Endodermal cell (in vitro differentiated cells): ENCODE measurements at regions not wholly inside any gene's neighbourhood (a gene's known extent, or its start where the extent isn't known, plus 50 kb on each side); places are given as distances from the start of the nearest gene placed in this dataset.

Experiments used
- DNase-seq: peaks from one replicate; pipeline ENCODE4 v3.0.0-alpha.2; 2017
- H3K27ac ChIP-seq: 2 replicates; pipeline ENCODE4 v1.5.1; 2013; ENCODE audit warnings: mild to moderate bottlenecking, low read depth, low read length, moderate library complexity
- H3K27me3 ChIP-seq: 2 replicates; pipeline ENCODE4 v1.6.1; 2013; ENCODE audit warnings: mild to moderate bottlenecking, low read length, moderate library complexity; ENCODE audit not compliant: insufficient read depth, control insufficient read depth, poor library complexity, severe bottlenecking
- H3K36me3 ChIP-seq: 2 replicates; pipeline ENCODE4 v1.7.0; 2013; ENCODE audit warnings: mild to moderate bottlenecking, low read length, moderate library complexity; ENCODE audit not compliant: control insufficient read depth, insufficient read depth
- H3K4me1 ChIP-seq: one replicate; pipeline ENCODE4 v1.7.0; 2013; ENCODE audit warnings: low read length; ENCODE audit not compliant: control insufficient read depth, insufficient read depth
- H3K4me3 ChIP-seq: 2 replicates; pipeline ENCODE4 v1.5.1; 2013; ENCODE audit warnings: mild to moderate bottlenecking, low read length, moderate library complexity
- H3K9ac ChIP-seq: 2 replicates; pipeline ENCODE4 v1.6.1; 2013; ENCODE audit warnings: mild to moderate bottlenecking, low read length, moderate library complexity; ENCODE audit not compliant: poor library complexity, severe bottlenecking; ENCODE audit errors: extremely low read depth
- H3K9me3 ChIP-seq: 2 replicates; pipeline ENCODE4 v1.6.1; 2013; ENCODE audit warnings: mild to moderate bottlenecking, low read length, moderate library complexity; ENCODE audit not compliant: control insufficient read depth
- H3K27ac Mint-ChIP-seq: 2 replicates; pipeline ENCODE4 v1.8.0; 2020; ENCODE audit warnings: mixed read lengths
- H3K27me3 Mint-ChIP-seq: 2 replicates; pipeline ENCODE4 v1.8.0; 2021; ENCODE audit warnings: mild to moderate bottlenecking, mixed read lengths; ENCODE audit not compliant: insufficient read depth
- H3K36me3 Mint-ChIP-seq: 2 replicates; pipeline ENCODE4 v1.8.0; 2020; ENCODE audit warnings: low read depth, mixed read lengths
- H3K4me1 Mint-ChIP-seq: 2 replicates; pipeline ENCODE4 v1.8.0; 2020; ENCODE audit warnings: mixed read lengths
- H3K4me3 Mint-ChIP-seq: 2 replicates; pipeline ENCODE4 v1.8.0; 2020; ENCODE audit warnings: mild to moderate bottlenecking, moderate library complexity, mixed read lengths
- H3K9me3 Mint-ChIP-seq: 2 replicates; pipeline ENCODE4 v1.8.0; 2020; ENCODE audit warnings: mild to moderate bottlenecking, mixed read lengths
- CTCF ChIP-seq: fragments of 200-600 bp; sonication (generic); conservative IDR thresholded peaks from 2 replicates; pipeline ENCODE4 v1.5.0; 2021; ENCODE audit warnings: antibody characterized with exemption, mild to moderate bottlenecking
- WGBS, 2 experiments: methylation state at CpG; one replicate each; pipeline versions ENCODE4 v1.1.5 to v1.1.7; 2013; ENCODE audit warnings: missing lambda C conversion rate in 2 of 2, mixed read lengths in 1 of 2; ENCODE audit not compliant: insufficient coverage in 1 of 2, insufficient read length in 1 of 2; 5-methylcytosine and 5-hydroxymethylcytosine counted together

GRCh38 chrX:42673301-42673810 lies 104.6 kb downstream of the PPP1R2C start:
- no peaks in the 10 kb centered on the region for H3K4me1 ChIP-seq
- H3K9ac ChIP-seq = no peak overlapping the region
- no peaks in the 10 kb centered on the region for H3K36me3 ChIP-seq
- H3K27me3 ChIP-seq = no peaks in the 10 kb centered on the region
- H3K4me1 Mint-ChIP-seq = no peaks in the 10 kb centered on the region
- no peak overlapping the region for H3K27ac ChIP-seq
- peaks cover 11% of the 10 kb centered on the region for H3K9me3 ChIP-seq
- no peak overlapping the region for H3K4me3 Mint-ChIP-seq
- H3K27ac Mint-ChIP-seq = no peak overlapping the region
- no peak for TF ChIP-seq CTCF
- H3K4me3 ChIP-seq = no peak overlapping the region
- no peaks in the 10 kb centered on the region for H3K27me3 Mint-ChIP-seq
- peaks cover 37% of the 10 kb centered on the region for H3K9me3 Mint-ChIP-seq
- DNase-seq = no peak
- H3K36me3 Mint-ChIP-seq = no peaks in the 10 kb centered on the region

DNA sequence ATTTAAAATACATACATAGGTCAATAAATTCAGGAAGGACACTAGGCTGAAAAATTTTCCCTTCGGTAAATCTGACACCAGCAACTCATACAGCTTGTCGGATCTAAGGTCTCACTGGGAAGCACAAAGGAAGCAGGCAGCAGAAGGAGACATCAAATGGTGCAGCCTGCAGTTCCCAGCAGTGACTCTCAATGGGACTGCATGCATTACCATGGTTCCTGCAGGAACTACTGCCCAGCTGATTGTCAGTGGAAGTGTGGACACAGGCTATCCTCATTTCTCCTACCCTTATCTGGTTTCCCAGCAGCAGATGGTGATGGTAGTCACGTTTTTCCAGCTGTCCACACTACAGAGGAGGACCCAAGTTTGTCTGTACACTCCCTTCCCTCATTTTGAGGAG lies 113.3 kb downstream of the PPP1R2C start:
- H3K27me3 Mint-ChIP-seq = no peaks in the 10 kb centered on the region
- no peak for TF ChIP-seq CTCF
- H3K27ac Mint-ChIP-seq = no peak overlapping the region
- peaks cover 26% of the 10 kb centered on the region for H3K9me3 ChIP-seq
- H3K36me3 ChIP-seq = no peaks in the 10 kb centered on the region
- no peaks in the 10 kb centered on the region for H3K4me1 Mint-ChIP-seq
- peaks cover 49% of the 10 kb centered on the region for H3K9me3 Mint-ChIP-seq
- H3K4me3 Mint-ChIP-seq = no peak overlapping the region
- no peaks in the 10 kb centered on the region for H3K27me3 ChIP-seq
- H3K9ac ChIP-seq = no peak overlapping the region
- H3K4me1 ChIP-seq = no peaks in the 10 kb centered on the region
- no peak for DNase-seq
- H3K27ac ChIP-seq = no peak overlapping the region
- WGBS, 2 experiments = 56% methylated on average over 2 of the region's 3 CpGs; no CpG with 5 or more reads in 1 of the 2 experiments
- H3K36me3 Mint-ChIP-seq = peaks cover 3% of the 10 kb centered on the region
- H3K4me3 ChIP-seq = no peak overlapping the region

- H3K27me3 ChIP-seq = no peaks in the 10 kb centered on the region
- H3K4me3 ChIP-seq = no peak overlapping the region
- H3K4me3 Mint-ChIP-seq = no peak overlapping the region
- no peak overlapping the region for H3K9ac ChIP-seq
- no peak for TF ChIP-seq CTCF
- DNase-seq = no peak
- H3K27me3 Mint-ChIP-seq = no peaks in the 10 kb centered on the region
- H3K27ac ChIP-seq = no peak overlapping the region
- H3K36me3 Mint-ChIP-seq = no peaks in the 10 kb centered on the region
- peaks cover 3% of the 10 kb centered on the region for H3K9me3 ChIP-seq
- no peaks in the 10 kb centered on the region for H3K36me3 ChIP-seq
- peaks cover under 1% of the 10 kb centered on the region for H3K4me1 Mint-ChIP-seq
- peaks cover 10% of the 10 kb centered on the region for H3K9me3 Mint-ChIP-seq
- no peaks in the 10 kb centered on the region for H3K4me1 ChIP-seq
- H3K27ac Mint-ChIP-seq = no peak overlapping the region
These were observed 149.5 kb downstream of the PPP1R2C start for GRCh38 chrX:42628471-42628870.
